K562 (cell line): ENCODE measurements at regions not wholly inside any gene's neighbourhood (a gene's known extent, or its start where the extent isn't known, plus 50 kb on each side); places are given as distances from the start of the nearest gene placed in this dataset.

ENCODE experiments used
- ATAC-seq: fragments of 200-7000 bp; cut with Tn5 transposase; 3 replicates; pipeline ENCODE4 v1.9.1; 2020; ENCODE audit warnings: moderate library complexity
- BruUV-seq: library from RNA; stranded (reverse); fragments of 400-500 nt; replicated peaks from 2 replicates; lab custom pipeline; 2021; lab: Mats Ljungman, UMichigan
- CTCF ChIA-PET: fragments of 300-600 bp; formaldehyde crosslinking; extraction: SDS; loops from one replicate; lab custom pipeline; 2021; ENCODE audit warnings: low intra/inter-chr PET ratio; lab: Yijun Ruan, JAX
- POLR2A ChIA-PET: fragments of 300-600, 350-650 bp; sonication (Branson Sonifier 250); formaldehyde crosslinking; extraction: SDS; loops from one replicate; lab custom pipeline; 2021; ENCODE audit warnings: antibody characterized with exemption, inconsistent platforms; lab: Yijun Ruan, JAX
- DNase-seq, 4 experiments: peaks; one replicate each; pipeline versions ENCODE4 v3.0.0 to v3.0.0-alpha.2; 2011 to 2018; ENCODE audit warnings: low spot score in 3 of 4, mixed read lengths in 3 of 4; ENCODE audit errors: extremely low read depth in 1 of 4
- FAIRE-seq: peaks from 2 replicates; lab custom pipeline; 2011; peaks lifted over from hg19 to GRCh38; lab: Jason Lieb, UNC
- H2AFZ ChIP-seq: 2 replicates; pipeline ENCODE4 v1.6.0; 2011; ENCODE audit warnings: low read depth, low read length, control low read depth, inconsistent platforms
- H3K27ac ChIP-seq: fragments of 200-600 bp; 3 replicates; pipeline ENCODE4 v1.8.0; 2011; ENCODE audit warnings: low read depth, mild to moderate bottlenecking, control low read depth, inconsistent platforms, low read length, moderate library complexity, mixed read lengths; ENCODE audit errors: extremely low read depth
- H3K27me3 ChIP-seq, 2 experiments: fragments of 300-600 bp in 1 of 2; 2 replicates in 1 of 2; 3 replicates in 1 of 2; pipeline versions ENCODE4 v1.6.0 to v1.8.0; 2011; ENCODE audit warnings: inconsistent platforms in 2 of 2, low read length in 2 of 2, mild to moderate bottlenecking in 1 of 2, mixed read lengths in 1 of 2, moderate library complexity in 1 of 2; ENCODE audit not compliant: control insufficient read depth in 2 of 2, insufficient read depth in 2 of 2
- H3K36me3 ChIP-seq: fragments of 300-600 bp; 3 replicates; pipeline ENCODE4 v1.8.0; 2011; ENCODE audit warnings: mild to moderate bottlenecking, low read length, inconsistent platforms; ENCODE audit not compliant: control insufficient read depth, insufficient read depth
- H3K4me1 ChIP-seq, 2 experiments: fragments of 200-600 bp in 1 of 2; replicated peaks in 1 of 2; 2 replicates in 1 of 2; 3 replicates in 1 of 2; pipeline versions ENCODE4 v1.5.1 to v1.8.0; 2011; ENCODE audit warnings: inconsistent platforms in 2 of 2, low read length in 2 of 2, mild to moderate bottlenecking in 1 of 2, mixed read lengths in 1 of 2, moderate library complexity in 1 of 2; ENCODE audit not compliant: control insufficient read depth in 2 of 2, insufficient read depth in 2 of 2
- H3K4me2 ChIP-seq: 2 replicates; pipeline ENCODE4 v1.6.1; 2011; ENCODE audit warnings: low read length, control low read depth, inconsistent platforms, mixed read lengths; ENCODE audit not compliant: insufficient read depth
- H3K4me3 ChIP-seq: fragments of 200-600 bp; sonication (generic), shearing (Covaris generic); 2 replicates; pipeline ENCODE4 v1.5.1; 2016; ENCODE audit warnings: control low read depth, inconsistent platforms
- H3K79me2 ChIP-seq: fragments of 200-600 bp; 3 replicates; pipeline ENCODE4 v1.8.0; 2011; ENCODE audit warnings: low read length, inconsistent platforms; ENCODE audit not compliant: control insufficient read depth, insufficient read depth
- H3K9ac ChIP-seq, 2 experiments: 2 replicates each; pipeline versions ENCODE4 v1.6.0 to v1.6.1; 2011; ENCODE audit warnings: low read depth in 2 of 2, low read length in 2 of 2, control low read depth in 1 of 2, inconsistent platforms in 1 of 2, mild to moderate bottlenecking in 1 of 2, mixed read lengths in 1 of 2; ENCODE audit not compliant: insufficient read depth in 1 of 2
- H3K9me1 ChIP-seq: one replicate; pipeline ENCODE4 v1.6.0; 2011; ENCODE audit warnings: inconsistent platforms, mild to moderate bottlenecking, low read length, moderate library complexity; ENCODE audit not compliant: control insufficient read depth, insufficient read depth
- H3K9me3 ChIP-seq: replicated peaks from 2 replicates; pipeline ENCODE4 v1.5.1; 2011; ENCODE audit warnings: low read depth, low read length, inconsistent platforms; ENCODE audit not compliant: control insufficient read depth, insufficient read depth
- H4K20me1 ChIP-seq: replicated peaks from 2 replicates; pipeline ENCODE4 v1.6.1; 2011; ENCODE audit warnings: low read length, inconsistent platforms, mixed read lengths; ENCODE audit not compliant: control insufficient read depth, insufficient read depth
- CC2D1A ChIP-seq: fragments of 450-650 bp; IDR thresholded peaks from 2 replicates; pipeline ENCODE4 v1.6.1; 2017; ENCODE audit warnings: mild to moderate bottlenecking
- EHMT2 ChIP-seq: fragments of 450-650 bp; IDR thresholded peaks from 2 replicates; pipeline ENCODE4 v1.6.1; 2018; ENCODE audit warnings: antibody characterized with exemption
- NRF1 ChIP-seq, 2 experiments: fragments of 450-650 bp; IDR thresholded peaks in 1 of 2; conservative IDR thresholded peaks in 1 of 2; 2 replicates each; pipeline ENCODE4 v1.6.1; 2014; ENCODE audit warnings: mild to moderate bottlenecking in 2 of 2
- REST ChIP-seq, 2 experiments: fragments of 450-650 bp; formaldehyde crosslinking in 1 of 2; IDR thresholded peaks; 2 replicates each; pipeline versions ENCODE4 v1.4.0 to v1.6.1; 2014 to 2020; ENCODE audit warnings: mild to moderate bottlenecking in 2 of 2, borderline replicate concordance in 1 of 2, low read depth in 1 of 2
- ZNF280B ChIP-seq: fragments of 250-450 bp; sonication (Bioruptor Pico); IDR thresholded peaks from 2 replicates; pipeline ENCODE4 v1.5.1; 2021; ENCODE audit warnings: mild to moderate bottlenecking
- WGBS: fragments of 100-300 bp; shearing (Covaris generic); methylation state at CpG from one replicate; pipeline ENCODE4 v1.1.6; 2016; ENCODE audit warnings: low coverage, mixed read lengths; ENCODE audit not compliant: insufficient coverage; ENCODE audit errors: missing lambda C conversion rate; 5-methylcytosine and 5-hydroxymethylcytosine counted together
- in situ Hi-C: fragments of 300-500 bp; cut with MboI; formaldehyde crosslinking; loops from 4 replicates; pipeline ENCODE4 v1.15.0; 2018; ENCODE audit warnings: inconsistent platforms, mixed read lengths
- intact Hi-C: fragments of 100-400 bp; cut with micrococcal nuclease; formaldehyde crosslinking; loops from 2 replicates; pipeline ENCODE4 v1.14.2; 2022
- TF ChIP-seq, protein P1 (sequence below), 3 experiments: IDR thresholded peaks in 2 of 3; conservative IDR thresholded peaks in 1 of 3; 2 replicates each; pipeline ENCODE4 v1.5.1; 2011 to 2012; ENCODE audit warnings: low read length in 3 of 3, mild to moderate bottlenecking in 3 of 3, control low read depth in 2 of 3, improper control_type of control experiment in 1 of 3, inconsistent platforms in 1 of 3, low read depth in 1 of 3, mixed read lengths in 1 of 3, moderate library complexity in 1 of 3; ENCODE audit not compliant: insufficient read depth in 2 of 3
- TF ChIP-seq, protein P2 (sequence below): IDR thresholded peaks from 2 replicates; pipeline ENCODE4 v1.6.1; 2016; ENCODE audit warnings: missing genetic modification characterization, missing compliant biosample characterization

- H3K36me3 ChIP-seq = no peaks in the 10 kb centered on the region
- peak; percentile 89 for ATAC-seq
- in situ Hi-C loops (no loop called here), intact Hi-C loops (loop anchor here (1.0 to 5.0 kb wide), 3 partner anchors 95 to 199 kb away; no protein-coding TSS in a partner anchor)
- ChIA-PET CTCF (interaction anchor here (0.6 to 1.5 kb wide), 3 partner anchors 182 to 198 kb away, joined by 3 to 5 read pairs (median 3); no protein-coding TSS in a partner anchor), POLR2A (interaction anchor here (1.0 kb wide), 1 partner anchor 36 kb away, joined by 3 read pairs; no protein-coding TSS in a partner anchor)
- H3K9ac ChIP-seq = no peak overlapping the region
- no peak overlapping the region for H2AFZ ChIP-seq
- 0% methylated on average over 5 of the region's 7 CpGs for WGBS
- no peaks in the 10 kb centered on the region for H3K4me1 ChIP-seq
- H4K20me1 ChIP-seq = no peaks in the 10 kb centered on the region
- peak; percentile 11 for FAIRE-seq
- no peak overlapping the region for H3K4me3 ChIP-seq
- H3K9me3 ChIP-seq = peaks cover 10% of the 10 kb centered on the region
- no peak overlapping the region for H3K4me2 ChIP-seq
- DNase-seq = peak; percentile 30 to 56 (median 40)
- H3K79me2 ChIP-seq = no peaks in the 10 kb centered on the region
- H3K27me3 ChIP-seq = peaks cover 5 to 9% of the 10 kb centered on the region in 2 experiments
- H3K27ac ChIP-seq = no peak overlapping the region
- H3K9me1 ChIP-seq = no peaks in the 10 kb centered on the region
- no TSS peak for BruUV-seq
- TF ChIP-seq, protein P1, sequence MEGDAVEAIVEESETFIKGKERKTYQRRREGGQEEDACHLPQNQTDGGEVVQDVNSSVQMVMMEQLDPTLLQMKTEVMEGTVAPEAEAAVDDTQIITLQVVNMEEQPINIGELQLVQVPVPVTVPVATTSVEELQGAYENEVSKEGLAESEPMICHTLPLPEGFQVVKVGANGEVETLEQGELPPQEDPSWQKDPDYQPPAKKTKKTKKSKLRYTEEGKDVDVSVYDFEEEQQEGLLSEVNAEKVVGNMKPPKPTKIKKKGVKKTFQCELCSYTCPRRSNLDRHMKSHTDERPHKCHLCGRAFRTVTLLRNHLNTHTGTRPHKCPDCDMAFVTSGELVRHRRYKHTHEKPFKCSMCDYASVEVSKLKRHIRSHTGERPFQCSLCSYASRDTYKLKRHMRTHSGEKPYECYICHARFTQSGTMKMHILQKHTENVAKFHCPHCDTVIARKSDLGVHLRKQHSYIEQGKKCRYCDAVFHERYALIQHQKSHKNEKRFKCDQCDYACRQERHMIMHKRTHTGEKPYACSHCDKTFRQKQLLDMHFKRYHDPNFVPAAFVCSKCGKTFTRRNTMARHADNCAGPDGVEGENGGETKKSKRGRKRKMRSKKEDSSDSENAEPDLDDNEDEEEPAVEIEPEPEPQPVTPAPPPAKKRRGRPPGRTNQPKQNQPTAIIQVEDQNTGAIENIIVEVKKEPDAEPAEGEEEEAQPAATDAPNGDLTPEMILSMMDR (IDR thresholded peaks at IDR 0.05 in 2 of 3, conservative IDR thresholded peaks at IDR 0.05 in 1 of 3; ENCODE audit: insufficient read depth in 2 of 3, low read depth in 1 of 3, low read length in 3 of 3) = peak; percentile 56 to 67 (median 62)
- 0 out of 2 replicates have a peak, but pooled peaks have one; percentile 22 for TF ChIP-seq CC2D1A
- TF ChIP-seq EHMT2 = 0 out of 2 replicates have a peak, but pooled peaks have one; percentile 31
- TF ChIP-seq REST (IDR thresholded peaks at IDR 0.05; ENCODE audit: borderline replicate concordance) = peak; percentile 50; the same call in 1 of the 2 replicates
- TF ChIP-seq REST (CRISPR knock-in tag; IDR thresholded peaks at IDR 0.05; ENCODE audit: low read depth) = no peak
- no peak for TF ChIP-seq ZNF280B (CRISPR knock-in tag)
- no peak for TF ChIP-seq NRF1 (conservative IDR thresholded peaks at IDR 0.05 in 1 of 2, IDR thresholded peaks at IDR 0.05 in 1 of 2)
- TF ChIP-seq, protein P2, sequence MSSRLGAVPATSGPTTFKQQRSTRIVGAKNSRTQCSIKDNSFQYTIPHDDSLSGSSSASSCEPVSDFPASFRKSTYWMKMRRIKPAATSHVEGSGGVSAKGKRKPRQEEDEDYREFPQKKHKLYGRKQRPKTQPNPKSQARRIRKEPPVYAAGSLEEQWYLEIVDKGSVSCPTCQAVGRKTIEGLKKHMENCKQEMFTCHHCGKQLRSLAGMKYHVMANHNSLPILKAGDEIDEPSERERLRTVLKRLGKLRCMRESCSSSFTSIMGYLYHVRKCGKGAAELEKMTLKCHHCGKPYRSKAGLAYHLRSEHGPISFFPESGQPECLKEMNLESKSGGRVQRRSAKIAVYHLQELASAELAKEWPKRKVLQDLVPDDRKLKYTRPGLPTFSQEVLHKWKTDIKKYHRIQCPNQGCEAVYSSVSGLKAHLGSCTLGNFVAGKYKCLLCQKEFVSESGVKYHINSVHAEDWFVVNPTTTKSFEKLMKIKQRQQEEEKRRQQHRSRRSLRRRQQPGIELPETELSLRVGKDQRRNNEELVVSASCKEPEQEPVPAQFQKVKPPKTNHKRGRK (tag) = peak; percentile 65; the same call in 1 of the 2 replicates
Observed at GRCh38 chr1:47527653-47528272, 89.9 kb downstream of the FOXD2 start.
